Body of pancreas (tissue), 4 donors: ENCODE measurements at regions not wholly inside any gene's neighbourhood (a gene's known extent, or its start where the extent isn't known, plus 50 kb on each side); places are given as distances from the start of the nearest gene placed in this dataset.

Experiments
- CTCF ChIP-seq, 7 experiments: fragments of 450-650 bp in 4 of 7; fragments of 200-600 bp in 3 of 7; sonication (generic) in 3 of 7; IDR thresholded peaks; one replicate each; pipeline ENCODE4 v1.5.1; 2016 to 2019; ENCODE audit warnings: antibody characterized with exemption in 7 of 7
- POLR2A ChIP-seq, 3 donors: fragments of 450-650 bp; IDR thresholded peaks; one replicate each; pipeline ENCODE4 v1.6.1; 2016; ENCODE audit warnings: antibody characterized with exemption in 3 of 3, mild to moderate bottlenecking in 2 of 3

GRCh38 chr4:100696531-100696930, 178.7 kb upstream of the EMCN start:
- TF ChIP-seq CTCF (IDR thresholded peaks at IDR 0.05), result no peak
- no peak for TF ChIP-seq POLR2A (IDR thresholded peaks at IDR 0.05)
